NCI-H510A treated with DMSO at 0.1 percent for 48 hours (cell line): ENCODE measurements at regions not wholly inside any gene's neighbourhood (a gene's known extent, or its start where the extent isn't known, plus 50 kb on each side); places are given as distances from the start of the nearest gene placed in this dataset.
"Not testable (repeated sequence)": the region's sequence is repeated elsewhere in the genome, so short reads cannot be mapped to it uniquely, and the experiment has no call there.

Experiments used
- DNase-seq: peaks from one replicate; lab custom pipeline; 2025; lab: John Stamatoyannopoulos, UW

- no peak for DNase-seq
Measured at GRCh38 chr18:39134255-39134654, 1568.7 kb upstream of the CELF4 start.

DNA sequence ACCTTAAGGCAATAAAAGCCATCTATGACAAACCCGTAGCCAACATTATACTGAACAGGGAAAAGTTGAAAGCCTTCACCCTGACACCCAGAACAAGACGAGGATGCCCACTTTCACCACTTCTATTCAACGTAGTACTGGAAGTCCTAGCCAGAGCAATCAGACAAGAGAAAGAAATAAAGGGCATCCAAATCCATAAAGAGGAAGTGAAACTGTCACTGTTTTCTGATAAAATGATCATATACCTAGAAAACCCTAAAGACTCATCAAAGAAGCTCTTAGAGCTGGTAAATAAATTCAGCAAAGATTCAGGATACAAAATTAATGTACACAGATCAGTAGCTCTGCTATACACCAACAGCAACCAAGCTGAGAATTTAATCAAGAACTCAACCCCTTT lies 1561.9 kb upstream of the CELF4 start:
- not testable (repeated sequence) for DNase-seq

GRCh38 chr18:39113790-39114189 lies 1548.2 kb upstream of the CELF4 start:
- no peak for DNase-seq

DNA sequence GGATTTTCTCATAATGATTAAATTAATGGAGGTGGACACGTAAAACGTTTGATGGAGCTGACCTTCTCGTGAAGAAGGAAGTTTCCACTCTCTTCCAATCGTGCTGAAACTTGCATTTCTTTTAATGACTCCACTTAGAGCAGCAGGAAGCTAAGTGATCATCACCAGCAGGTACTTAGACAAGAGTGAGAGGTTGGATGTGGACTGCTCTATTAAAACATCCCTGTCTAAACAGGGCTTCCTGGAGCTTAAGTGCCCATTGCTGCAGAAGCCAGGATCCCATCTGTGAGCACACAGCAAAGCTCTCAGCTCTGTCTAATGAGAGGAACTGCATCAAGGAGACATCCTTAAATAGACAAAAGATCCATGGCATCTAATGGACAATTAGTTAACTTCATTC lies 1539.5 kb upstream of the CELF4 start:
- DNase-seq: peak; percentile 96

DNA sequence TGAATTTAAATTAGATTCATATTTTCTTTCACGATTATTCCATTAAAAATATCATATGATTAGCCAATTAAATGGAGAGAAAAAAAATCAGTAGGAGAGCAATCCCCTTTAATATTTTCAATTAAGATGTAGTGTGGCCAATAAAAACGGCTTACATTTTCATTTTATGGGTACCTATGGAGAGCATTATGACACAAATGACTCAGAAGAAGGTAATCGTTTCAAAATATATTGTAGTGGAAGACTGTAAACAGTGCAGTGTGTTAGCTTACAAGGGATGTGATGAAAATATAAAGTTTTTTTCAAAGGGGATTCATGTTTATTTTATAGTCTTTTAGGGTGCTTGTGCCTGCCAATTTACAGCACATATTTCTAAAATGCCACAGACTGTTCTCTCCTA lies 1507.4 kb upstream of the CELF4 start:
- DNase-seq: no peak

DNA sequence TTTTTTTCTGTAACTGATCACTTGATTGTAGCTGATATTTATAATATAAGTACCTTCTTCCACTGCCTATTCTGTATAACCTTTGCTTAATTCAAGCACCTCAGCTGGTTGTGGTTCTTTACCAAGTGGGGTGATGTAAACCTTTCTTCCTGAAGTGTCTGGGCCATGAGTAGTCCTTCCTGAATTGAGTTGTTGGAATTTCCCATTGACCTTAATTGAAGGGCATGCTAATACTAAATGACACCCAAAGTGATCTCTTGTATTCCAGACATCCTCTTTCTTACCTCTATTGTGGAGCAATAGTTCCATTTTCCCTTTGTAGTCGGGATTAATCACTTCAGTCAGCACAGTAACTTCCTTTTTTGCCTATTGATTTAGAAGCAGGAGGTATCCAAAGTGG lies 1496.8 kb upstream of the CELF4 start:
- DNase-seq: no peak

- DNase-seq: no peak
Measured at GRCh38 chr18:39058386-39059000, 1492.9 kb upstream of the CELF4 start.

GRCh38 chr18:39057423-39058064 lies 1491.9 kb upstream of the CELF4 start:
- no peak for DNase-seq

DNA sequence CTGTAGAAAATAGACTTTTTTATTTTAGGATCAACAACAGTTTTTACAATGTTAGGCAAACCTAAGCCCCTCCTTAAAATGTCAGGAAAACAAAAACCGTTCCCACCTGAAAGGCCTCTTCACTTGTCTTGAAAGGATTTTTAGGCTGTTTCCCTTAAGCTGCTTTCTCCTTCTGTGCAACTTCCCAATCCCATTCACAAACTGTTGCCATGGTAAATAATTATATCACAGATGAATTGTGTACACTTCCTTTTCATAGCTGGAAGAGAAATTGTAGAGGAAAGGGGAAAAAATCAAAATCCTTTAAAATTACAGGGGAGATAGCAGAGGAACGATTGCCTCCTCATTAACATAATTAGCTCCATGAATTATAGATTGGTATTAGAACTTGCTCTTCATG lies 1488.0 kb upstream of the CELF4 start:
- no peak for DNase-seq

DNA sequence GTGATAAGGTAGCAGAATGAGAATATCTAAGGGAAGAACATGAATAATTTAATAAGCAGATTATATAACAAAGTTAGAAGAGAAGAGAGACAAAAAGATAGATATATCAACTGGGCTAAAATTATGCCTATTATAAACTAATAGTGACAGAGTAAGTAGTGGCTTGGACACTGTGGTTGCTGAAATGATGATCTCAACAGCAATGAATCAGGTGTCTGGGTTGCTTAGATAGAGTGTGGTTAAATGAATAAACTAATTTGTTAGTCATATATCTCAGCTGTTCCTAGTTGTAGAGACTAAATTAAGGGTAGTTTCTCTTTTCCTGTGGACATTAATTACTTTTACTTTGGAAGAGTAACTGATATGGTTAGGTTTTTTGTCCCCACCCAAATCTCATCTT lies 1485.4 kb upstream of the CELF4 start:
- no peak for DNase-seq

DNA sequence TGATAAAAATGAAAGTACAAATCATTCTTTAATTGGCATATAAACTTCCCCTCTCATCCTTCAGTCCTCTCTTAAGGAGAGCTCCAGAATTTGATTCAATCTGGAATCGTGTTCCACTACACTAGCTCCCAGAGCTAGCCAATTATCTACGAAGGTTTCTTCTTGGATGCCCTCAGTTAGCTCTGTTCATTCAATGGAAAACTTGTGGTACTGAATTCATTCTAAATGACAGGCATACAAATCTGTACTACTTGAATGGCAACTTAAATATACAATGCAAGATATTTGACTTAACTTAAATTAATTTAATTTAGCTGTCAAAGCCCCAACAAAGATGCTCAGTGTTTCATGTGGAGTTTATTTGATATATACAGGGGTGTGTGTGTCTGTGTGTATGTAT lies 1474.2 kb upstream of the CELF4 start:
- DNase-seq: no peak

- peak; percentile 95 for DNase-seq
Measured at GRCh38 chr18:39037925-39038324, 1472.3 kb upstream of the CELF4 start.

DNA sequence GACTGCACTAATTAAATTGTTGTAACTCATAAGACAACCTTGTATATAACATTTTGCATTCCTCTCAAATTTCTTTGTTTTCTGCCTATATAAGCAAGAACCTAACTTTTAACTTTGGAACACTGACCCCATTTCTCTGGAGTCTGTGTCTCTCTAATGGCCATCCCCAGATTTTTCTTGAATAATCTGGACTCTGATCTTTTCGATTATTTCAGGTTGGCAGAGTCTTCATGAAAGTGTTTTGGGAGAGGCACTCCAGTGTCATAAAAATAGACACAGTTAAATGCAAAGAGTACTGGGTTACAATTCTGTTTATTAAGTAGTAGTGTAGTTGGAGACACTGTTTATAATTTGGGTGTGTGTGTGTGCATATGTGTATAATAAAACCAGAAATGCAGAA lies 1467.7 kb upstream of the CELF4 start:
- no peak for DNase-seq

DNA sequence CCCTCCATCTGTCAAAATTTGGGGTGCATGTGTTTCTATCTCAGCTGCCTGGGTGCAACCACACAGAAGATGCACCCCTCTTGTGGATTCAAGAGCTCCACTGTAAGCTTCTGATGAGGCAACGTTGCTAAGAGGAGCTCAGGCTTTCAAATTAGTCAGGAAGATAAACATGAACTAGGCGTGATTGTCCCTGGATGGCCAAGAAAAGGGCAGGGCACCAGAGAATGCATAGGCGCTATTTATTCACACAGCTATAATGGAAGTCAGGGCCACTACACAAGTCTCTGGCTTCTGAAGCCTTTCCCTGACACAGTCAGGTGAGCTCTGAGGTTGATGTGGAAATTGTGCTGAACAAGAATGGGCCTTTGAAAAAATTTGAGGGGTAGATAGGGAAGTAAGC lies 1466.0 kb upstream of the CELF4 start:
- DNase-seq: no peak

DNA sequence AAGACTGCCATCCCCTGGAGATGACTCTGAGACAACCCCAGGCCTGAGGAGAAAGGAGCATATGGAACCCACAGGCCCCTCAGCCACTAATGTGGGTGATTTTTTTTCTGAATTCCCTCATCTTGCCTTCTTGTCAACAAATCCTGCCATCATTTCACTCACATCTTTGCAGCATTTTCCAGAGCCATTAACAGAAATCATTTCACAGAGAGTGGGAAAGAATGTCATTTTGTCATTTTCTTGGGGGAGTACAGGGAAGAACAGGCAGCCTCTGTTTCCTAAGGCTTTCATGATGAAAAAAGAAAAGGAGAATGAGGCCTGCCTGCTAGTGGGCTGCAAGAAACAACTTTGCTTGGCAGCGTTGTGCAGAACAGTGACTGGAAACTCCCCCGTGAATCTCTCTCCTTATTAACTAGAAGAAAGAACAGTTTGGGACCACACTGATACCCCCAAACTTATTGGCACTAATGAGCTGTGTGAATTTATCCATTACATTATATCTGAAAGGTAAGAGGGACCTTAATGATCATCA lies 1464.6 kb upstream of the CELF4 start:
- no peak for DNase-seq

DNA sequence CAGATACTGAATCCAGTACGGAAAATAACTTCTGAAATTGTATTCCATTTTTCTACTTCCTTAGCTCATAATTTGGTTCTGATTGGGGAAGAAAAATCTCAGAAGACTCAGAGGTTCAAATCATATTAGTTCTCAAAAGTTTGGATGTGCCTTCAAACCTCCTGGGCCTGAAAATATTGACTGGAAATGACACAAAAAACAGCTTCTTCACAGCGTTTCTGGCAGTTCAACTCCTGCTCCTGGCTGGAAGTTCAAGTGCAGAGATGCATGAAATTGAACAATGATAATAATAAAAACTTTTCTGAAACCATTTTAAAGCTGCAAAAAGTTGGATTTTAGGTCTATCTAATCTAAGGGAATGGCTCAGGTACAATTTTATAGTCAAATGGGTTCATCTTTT lies 1459.9 kb upstream of the CELF4 start:
- DNase-seq: no peak

DNA sequence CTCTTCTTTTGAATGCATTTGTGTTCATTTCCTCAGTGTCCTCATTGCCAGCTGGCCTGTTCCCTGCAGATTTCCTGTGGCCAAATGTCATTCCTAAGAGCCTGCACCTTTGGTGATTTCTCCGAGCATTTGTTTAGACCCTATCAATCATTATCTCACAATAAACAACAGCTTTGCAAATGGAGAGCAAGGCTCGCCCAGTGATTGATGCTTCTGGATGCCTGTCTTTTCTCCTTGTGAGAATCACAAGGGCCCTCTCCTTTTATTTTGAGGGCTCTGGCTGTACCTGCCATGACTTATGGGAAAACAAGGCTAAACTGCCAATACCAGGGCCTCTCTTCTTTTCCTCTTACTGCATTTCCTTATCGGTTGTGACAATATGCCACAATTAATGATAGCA lies 1454.4 kb upstream of the CELF4 start:
- DNase-seq: peak; percentile 54

DNA sequence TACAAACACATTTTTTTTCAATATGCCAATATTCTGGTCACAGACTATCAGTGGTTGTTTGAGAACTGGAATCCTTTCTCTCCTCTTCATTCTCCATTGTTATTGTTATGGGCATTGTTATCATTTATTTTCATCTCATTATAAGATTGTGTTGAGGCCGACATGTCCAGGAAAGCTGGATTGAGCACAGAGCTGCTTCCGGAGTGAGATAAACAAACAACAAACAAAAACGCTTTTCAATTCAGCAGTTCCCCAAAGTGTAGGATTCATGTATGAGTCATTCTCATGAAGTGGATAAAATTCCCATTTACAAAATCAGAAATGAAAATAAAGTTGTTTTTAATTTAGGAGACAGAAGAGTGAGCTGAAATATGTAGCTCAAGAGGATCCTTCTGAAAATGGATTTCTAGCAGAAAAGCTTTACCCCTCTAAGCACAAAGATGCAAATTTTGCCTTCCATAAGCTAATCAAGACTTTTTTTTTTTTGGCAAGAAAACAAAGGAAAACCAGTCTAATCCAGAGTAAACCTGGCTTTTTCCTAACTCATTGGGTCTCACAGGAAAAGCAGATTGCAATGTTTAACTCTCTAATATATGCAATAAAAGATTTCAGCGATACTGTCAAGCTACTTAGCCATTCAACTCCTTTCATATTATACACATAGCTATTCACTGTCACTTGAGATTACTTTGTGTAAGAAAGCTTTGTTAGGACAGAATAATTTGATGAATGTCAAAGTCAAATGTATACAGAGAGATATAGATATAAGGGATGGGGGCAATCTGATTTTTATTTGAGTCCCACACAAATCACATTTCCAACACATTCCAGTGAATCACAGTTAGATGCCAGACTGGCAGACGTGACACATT lies 1441.7 kb upstream of the CELF4 start:
- DNase-seq: no peak

GRCh38 chr18:38996056-38996455 lies 1430.5 kb upstream of the CELF4 start:
- no peak for DNase-seq

DNA sequence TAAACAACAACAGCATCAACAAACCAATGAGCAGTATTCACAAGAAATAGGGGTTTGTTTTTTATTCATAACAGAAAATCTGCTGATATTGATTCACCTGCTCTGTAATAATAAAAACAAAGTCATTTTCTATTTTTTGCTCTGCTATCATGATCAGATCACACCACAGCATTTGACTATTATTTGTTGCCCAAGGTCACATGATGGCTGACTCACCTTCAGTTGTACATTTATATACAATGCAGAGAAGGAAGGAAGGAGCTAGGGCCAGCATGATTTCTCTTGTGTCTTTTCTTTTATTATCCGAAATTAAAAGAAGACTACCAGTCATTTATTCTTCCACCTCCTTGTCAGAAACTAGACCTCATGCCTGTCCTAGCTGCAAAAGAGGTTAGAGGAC lies 1427.7 kb upstream of the CELF4 start:
- DNase-seq: no peak

DNA sequence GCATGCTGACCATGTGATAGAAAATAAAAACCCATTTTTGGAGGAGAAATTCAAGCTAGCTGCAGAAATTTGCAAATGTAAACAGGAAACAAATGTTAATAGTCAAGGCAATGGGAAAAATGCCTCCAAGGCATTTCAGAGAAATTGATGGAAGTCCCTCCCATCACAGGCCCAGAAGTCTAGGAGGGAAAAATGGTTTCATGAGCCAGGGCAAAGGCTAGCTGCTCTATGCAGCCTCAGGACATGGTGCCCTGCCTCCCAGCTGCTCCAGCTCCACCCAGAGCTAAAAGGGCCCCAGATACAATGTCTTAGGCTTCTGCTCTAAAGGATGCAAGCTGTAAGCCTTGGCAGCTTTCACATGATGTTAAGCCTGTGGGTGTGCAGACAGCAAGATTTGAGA lies 1419.4 kb upstream of the CELF4 start:
- no peak for DNase-seq

- no peak for DNase-seq
Measured at GRCh38 chr18:38982072-38982471, 1416.5 kb upstream of the CELF4 start.

GRCh38 chr18:38981389-38981788 lies 1415.8 kb upstream of the CELF4 start:
- DNase-seq: no peak
